UCSD-AML1 (cell line): ENCODE measurements at regions not wholly inside any gene's neighbourhood (a gene's known extent, or its start where the extent isn't known, plus 50 kb on each side); places are given as distances from the start of the nearest gene placed in this dataset.
"Not testable (repeated sequence)": the region's sequence is repeated elsewhere in the genome, so short reads cannot be mapped to it uniquely, and the experiment has no call there.

Experiments used
- DNase-seq: peaks from one replicate; lab custom pipeline; 2025; ENCODE audit not compliant: unreplicated experiment; lab: John Stamatoyannopoulos, UW

DNA sequence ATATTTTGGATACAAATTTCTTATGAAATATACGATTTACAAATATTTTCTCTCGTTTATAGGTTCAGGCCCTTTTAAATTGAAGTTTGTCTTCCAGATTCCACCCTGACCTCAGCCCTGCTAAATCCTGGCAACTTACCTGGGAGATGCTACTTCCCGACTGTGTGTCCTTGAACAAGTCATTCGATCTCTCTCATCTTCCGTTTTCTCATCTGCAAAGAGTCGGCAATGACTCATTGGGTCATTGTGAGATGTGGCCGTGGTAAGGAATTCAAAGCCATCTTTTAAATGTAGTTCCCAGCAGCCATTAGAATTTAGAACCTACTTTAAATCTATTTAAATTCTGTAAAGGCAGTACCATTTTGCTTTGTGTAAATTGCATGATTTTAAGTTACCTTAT, 72.5 kb downstream of the LHX2 start:
- no peak for DNase-seq

- DNase-seq, result no peak
These were observed 75.7 kb downstream of the LHX2 start for GRCh38 chr9:124087226-124087625.

GRCh38 chr9:124088476-124088837, 76.9 kb downstream of the LHX2 start:
- no peak for DNase-seq

GRCh38 chr9:124089631-124090488, 78.3 kb downstream of the LHX2 start:
- DNase-seq, result not testable (repeated sequence)

- no peak for DNase-seq
These were observed 86.8 kb downstream of the LHX2 start for GRCh38 chr9:124098141-124098905.

DNA sequence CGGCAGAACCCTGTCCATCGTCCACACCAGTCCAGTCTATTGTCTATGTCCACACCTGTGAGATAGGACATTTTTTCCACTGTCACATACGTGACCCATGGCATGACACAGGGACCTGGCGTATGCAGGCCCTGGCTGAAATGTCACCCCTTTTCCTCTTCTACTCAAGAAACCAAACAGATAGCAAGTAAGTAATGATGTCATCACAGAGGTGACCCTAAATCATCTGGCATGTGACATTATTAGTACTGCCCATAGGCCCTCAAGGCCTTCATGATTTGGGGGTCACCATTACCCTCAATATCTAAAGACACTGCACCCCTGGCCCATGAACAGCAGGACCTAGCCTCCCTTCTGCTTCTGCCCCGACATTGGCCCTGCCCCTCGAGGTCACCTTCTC, 88.3 kb downstream of the LHX2 start:
- DNase-seq, result no peak

GRCh38 chr9:124101215-124101968, 89.8 kb downstream of the LHX2 start:
- DNase-seq, result no peak

DNA sequence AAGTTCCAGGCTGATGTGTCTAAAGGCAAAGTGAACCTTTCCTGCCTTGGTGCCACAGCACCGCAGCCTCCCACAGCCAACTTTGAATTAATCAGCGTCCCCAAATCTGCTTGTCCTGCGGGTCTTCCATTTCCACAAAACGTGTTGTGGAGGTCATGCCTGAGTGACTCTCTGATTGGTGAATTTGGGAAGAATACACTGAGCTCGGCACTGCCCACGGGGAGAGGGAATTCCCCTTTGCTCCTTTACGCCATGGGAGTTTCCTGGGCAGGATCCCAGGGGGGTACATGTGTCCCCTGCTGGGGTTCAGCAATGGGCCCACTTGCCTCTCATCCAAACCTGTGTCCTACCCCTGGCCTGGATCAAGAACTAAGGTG, 90.4 kb downstream of the LHX2 start:
- no peak for DNase-seq

DNA sequence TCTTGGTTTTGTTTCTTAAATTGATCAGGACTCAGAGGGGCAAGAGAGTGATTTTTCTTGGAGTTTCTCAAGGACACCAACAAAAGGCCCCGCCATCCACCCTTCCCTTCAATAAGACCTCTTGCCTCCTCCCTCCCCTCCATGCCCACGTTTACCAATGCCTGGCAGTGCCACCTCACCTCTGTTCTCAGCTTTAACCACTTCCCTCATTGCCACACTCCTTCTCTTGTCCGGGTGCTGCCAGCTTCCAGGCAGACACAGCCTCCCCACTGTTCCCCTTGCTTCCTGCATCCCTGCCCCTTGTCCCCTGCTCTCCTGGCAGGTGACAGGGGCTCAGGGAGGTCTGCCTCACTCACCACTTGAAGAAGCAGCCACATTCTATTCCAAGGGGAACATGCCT, 90.8 kb downstream of the LHX2 start:
- DNase-seq, result no peak

- no peak for DNase-seq
These were observed 93.7 kb downstream of the LHX2 start for GRCh38 chr9:124105266-124105665.

GRCh38 chr9:124108216-124108615, 96.6 kb downstream of the LHX2 start:
- DNase-seq, result no peak

DNA sequence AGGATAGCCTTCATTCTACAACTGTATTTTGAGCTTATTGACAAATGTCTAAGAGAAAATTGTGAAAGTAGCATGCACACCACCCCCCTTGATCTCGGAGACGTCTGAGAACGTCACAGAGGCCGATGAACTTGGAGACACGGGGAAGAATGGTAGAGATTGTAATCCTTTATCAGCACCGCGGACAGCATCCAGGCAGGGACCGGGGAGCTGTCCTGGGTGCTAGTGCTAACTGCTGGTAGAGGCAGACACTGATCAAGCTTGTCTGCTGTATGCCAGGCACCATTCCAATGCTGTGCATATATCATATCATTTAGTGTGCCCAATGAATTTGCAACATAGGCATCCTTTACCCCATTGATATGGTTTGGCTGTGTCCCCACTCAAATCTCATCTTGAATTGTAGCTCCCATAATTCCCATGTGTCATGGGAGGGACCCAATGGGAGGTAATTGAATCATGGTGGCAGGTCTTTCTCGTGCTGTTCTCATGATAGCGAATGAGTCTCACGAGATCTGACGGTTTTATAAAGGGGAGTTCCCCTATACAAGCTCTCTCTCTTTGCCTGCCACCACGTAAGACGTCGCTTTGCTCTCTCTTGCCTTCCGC, 98.8 kb downstream of the LHX2 start:
- peak; percentile 66 for DNase-seq

- no peak for DNase-seq
These were observed 105.3 kb downstream of the LHX2 start for GRCh38 chr9:124116683-124117363.

GRCh38 chr9:124118894-124119293, 107.3 kb downstream of the LHX2 start:
- DNase-seq, result no peak

DNA sequence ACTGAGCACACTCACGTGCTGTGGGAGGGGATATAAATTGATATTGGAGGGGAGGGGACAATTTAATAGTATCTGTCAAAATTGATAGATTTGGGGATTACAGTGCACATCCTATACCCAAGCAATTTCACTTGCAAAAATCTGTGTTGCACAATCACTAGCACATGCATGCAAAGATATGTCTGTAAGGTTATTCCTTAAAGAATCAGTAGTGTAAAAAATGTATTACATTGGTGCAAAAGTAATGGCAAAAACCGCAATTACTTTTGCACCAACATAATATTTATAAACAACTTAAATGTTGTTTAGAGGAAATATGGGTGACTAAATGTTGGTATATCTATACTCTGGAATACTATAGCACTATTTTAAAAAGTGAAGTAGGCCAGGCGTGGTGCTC, 108.7 kb downstream of the LHX2 start:
- DNase-seq, result no peak

GRCh38 chr9:124121725-124122124, 110.2 kb downstream of the LHX2 start:
- no peak for DNase-seq

DNA sequence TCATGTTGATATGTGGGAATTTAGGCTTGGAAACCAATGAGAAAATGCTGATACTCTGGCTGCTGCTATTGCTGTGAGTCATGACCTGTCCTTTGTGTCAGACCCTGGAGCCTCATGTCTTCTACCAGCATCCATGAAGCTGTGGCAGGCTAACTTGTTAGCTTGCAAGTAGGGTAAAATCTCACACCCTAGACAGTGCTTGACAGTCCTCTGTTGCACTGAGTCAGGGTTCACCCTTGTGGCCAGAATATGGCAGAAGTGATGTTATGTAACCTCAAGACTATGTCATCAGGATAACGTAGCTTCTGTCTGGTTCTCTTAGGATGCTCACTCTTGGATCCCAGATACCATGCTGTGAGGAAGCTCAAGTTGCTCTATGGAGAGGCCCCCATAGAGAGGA, 110.8 kb downstream of the LHX2 start:
- DNase-seq, result no peak

- DNase-seq, result peak; percentile 26
These were observed 111.4 kb downstream of the LHX2 start for GRCh38 chr9:124122813-124123462.

GRCh38 chr9:124123621-124124020, 112.1 kb downstream of the LHX2 start:
- not testable (repeated sequence) for DNase-seq
